IMR-90 (cell line): ENCODE measurements at regions not wholly inside any gene's neighbourhood (a gene's known extent, or its start where the extent isn't known, plus 50 kb on each side); places are given as distances from the start of the nearest gene placed in this dataset.

Source experiments
- ATAC-seq: fragments of 200-7000 bp; cut with Tn5 transposase; 2 replicates; pipeline ENCODE4 v1.9.1; 2020; ENCODE audit warnings: low read depth, mild to moderate bottlenecking, moderate library complexity
- BruUV-seq: library from RNA; stranded (reverse); fragments of 400-500 nt; replicated peaks from 2 replicates; lab custom pipeline; 2021; lab: Mats Ljungman, UMichigan
- CTCF ChIA-PET: fragments of 300-600 bp; formaldehyde crosslinking; extraction: SDS; loops from one replicate; lab custom pipeline; 2021; ENCODE audit warnings: antibody characterized with exemption; lab: Yijun Ruan, JAX
- POLR2A ChIA-PET: fragments of 300-600 bp; sonication (Branson Sonifier 250); formaldehyde crosslinking; loops from one replicate; lab custom pipeline; 2022; ENCODE audit warnings: antibody characterized with exemption; ENCODE audit not compliant: unreplicated experiment; lab: Charles Lee
- DNase-seq: peaks from one replicate; pipeline ENCODE4 v3.0.0; 2013
- H2AFZ ChIP-seq: replicated peaks from 2 replicates; pipeline ENCODE3; 2013; ENCODE audit warnings: low read length, mild to moderate bottlenecking; ENCODE audit not compliant: poor library complexity
- H2AK5ac ChIP-seq: 2 replicates; pipeline ENCODE4 v1.6.1; 2013; ENCODE audit warnings: low read depth, low read length, inconsistent platforms
- H2AK9ac ChIP-seq: replicated peaks from 2 replicates; pipeline ENCODE3; 2013; ENCODE audit warnings: mild to moderate bottlenecking, low read depth, low read length, moderate library complexity; ENCODE audit not compliant: poor library complexity
- H2BK120ac ChIP-seq: 2 replicates; pipeline ENCODE4 v1.6.1; 2013; ENCODE audit warnings: low read depth, low read length, inconsistent platforms
- H2BK15ac ChIP-seq: 3 replicates; pipeline ENCODE4 v1.6.1; 2013; ENCODE audit warnings: low read depth, low read length, inconsistent platforms
- H2BK20ac ChIP-seq: 2 replicates; pipeline ENCODE4 v1.6.1; 2013; ENCODE audit warnings: low read depth, mild to moderate bottlenecking, inconsistent platforms, low read length, moderate library complexity
- H2BK5ac ChIP-seq: 2 replicates; pipeline ENCODE4 v1.6.1; 2013; ENCODE audit warnings: mild to moderate bottlenecking, low read depth, low read length, inconsistent platforms; ENCODE audit not compliant: poor library complexity, severe bottlenecking
- H3K14ac ChIP-seq: replicated peaks from 2 replicates; pipeline ENCODE4 v1.6.1; 2013; ENCODE audit warnings: low read depth, low read length, inconsistent platforms
- H3K18ac ChIP-seq: 2 replicates; pipeline ENCODE4 v1.6.1; 2013; ENCODE audit warnings: low read depth, low read length, control low read depth
- H3K23ac ChIP-seq: 2 replicates; pipeline ENCODE4 v1.6.1; 2013; ENCODE audit warnings: low read depth, low read length, inconsistent platforms
- H3K27ac ChIP-seq: 2 replicates; pipeline ENCODE4 v1.5.1; 2013; ENCODE audit warnings: mild to moderate bottlenecking, control low read depth, low read length; ENCODE audit not compliant: insufficient read depth
- H3K27me3 ChIP-seq: 2 replicates; pipeline ENCODE4 v1.6.1; 2013; ENCODE audit warnings: low read length; ENCODE audit not compliant: control insufficient read depth, insufficient read depth
- H3K36me3 ChIP-seq: 2 replicates; pipeline ENCODE4 v1.6.1; 2013; ENCODE audit warnings: low read length, mixed read lengths; ENCODE audit not compliant: control insufficient read depth, insufficient read depth
- H3K4ac ChIP-seq: 2 replicates; pipeline ENCODE4 v1.6.1; 2013; ENCODE audit warnings: low read depth, low read length, inconsistent platforms
- H3K4me1 ChIP-seq: 2 replicates; pipeline ENCODE4 v1.6.1; 2013; ENCODE audit warnings: low read length, mixed read lengths; ENCODE audit not compliant: control insufficient read depth, insufficient read depth
- H3K4me2 ChIP-seq: 2 replicates; pipeline ENCODE4 v1.6.1; 2013; ENCODE audit warnings: low read depth, mild to moderate bottlenecking, control low read depth, low read length, moderate library complexity
- H3K4me3 ChIP-seq: 2 replicates; pipeline ENCODE4 v1.5.1; 2013; ENCODE audit warnings: low read depth, mild to moderate bottlenecking, control low read depth, low read length, moderate library complexity; ENCODE audit not compliant: insufficient read depth
- H3K56ac ChIP-seq: 2 replicates; pipeline ENCODE4 v1.6.1; 2013; ENCODE audit warnings: low read length, inconsistent platforms; ENCODE audit not compliant: insufficient read depth; ENCODE audit errors: extremely low read depth
- H3K79me1 ChIP-seq, 2 experiments: 2 replicates each; pipeline ENCODE4 v1.6.1; 2013; ENCODE audit warnings: low read length in 2 of 2, inconsistent platforms in 1 of 2, low read depth in 1 of 2
- H3K9ac ChIP-seq: 2 replicates; pipeline ENCODE4 v1.6.1; 2013; ENCODE audit warnings: low read depth, low read length, control low read depth
- H3K9me1 ChIP-seq: 2 replicates; pipeline ENCODE4 v1.6.1; 2013; ENCODE audit warnings: low read length, inconsistent platforms; ENCODE audit not compliant: insufficient read depth
- H3K9me3 ChIP-seq: 2 replicates; pipeline ENCODE4 v1.6.1; 2013; ENCODE audit warnings: low read length; ENCODE audit not compliant: control insufficient read depth, insufficient read depth
- H4K20me1 ChIP-seq: 2 replicates; pipeline ENCODE4 v1.6.1; 2013; ENCODE audit warnings: low read length, inconsistent platforms; ENCODE audit not compliant: insufficient read depth
- H4K5ac ChIP-seq: 2 replicates; pipeline ENCODE4 v1.6.1; 2013; ENCODE audit warnings: mild to moderate bottlenecking, low read depth, low read length, control low read depth
- H4K8ac ChIP-seq, 2 experiments: 2 replicates each; pipeline ENCODE4 v1.6.1; 2013; ENCODE audit warnings: low read depth in 2 of 2, low read length in 2 of 2, control low read depth in 1 of 2, inconsistent platforms in 1 of 2
- H4K91ac ChIP-seq: 2 replicates; pipeline ENCODE4 v1.6.1; 2013; ENCODE audit warnings: low read depth, low read length, inconsistent platforms; ENCODE audit not compliant: insufficient read depth
- CEBPB ChIP-seq: IDR thresholded peaks from 2 replicates; pipeline ENCODE4 v1.6.1; 2012; ENCODE audit warnings: low read depth, low read length, improper control_type of control experiment
- RCOR1 ChIP-seq: IDR thresholded peaks from 2 replicates; pipeline ENCODE4 v1.6.1; 2012; ENCODE audit warnings: mild to moderate bottlenecking, low read length, improper control_type of control experiment; ENCODE audit not compliant: insufficient replicate concordance
- WGBS, 2 experiments: methylation state at CpG; one replicate each; pipeline versions ENCODE4 v1.1.5 to v1.1.7; 2013; ENCODE audit warnings: missing lambda C conversion rate in 2 of 2; ENCODE audit not compliant: insufficient read length in 1 of 2; ENCODE audit errors: extremely low coverage in 2 of 2; 5-methylcytosine and 5-hydroxymethylcytosine counted together
- dilution Hi-C: fragments of 300-500 bp; cut with HindIII; formaldehyde crosslinking; loops from one replicate; pipeline ENCODE4 v1.14.3; 2018; ENCODE audit warnings: low sequenced_read_pairs; ENCODE audit not compliant: unreplicated experiment
- in situ Hi-C: fragments of 300-500 bp; cut with MboI; formaldehyde crosslinking; loops from 3 replicates; pipeline ENCODE4 v1.14.3; 2019; ENCODE audit warnings: low sequenced_read_pairs, inconsistent platforms, mixed read lengths
- intact Hi-C: fragments of 100-400 bp; cut with micrococcal nuclease; formaldehyde crosslinking; loops from 2 replicates; pipeline ENCODE4 v1.10.0; 2022

GRCh38 chr4:3372933-3373465 lies 68.8 kb upstream of the HGFAC start:
- WGBS, 2 experiments = 88% methylated on average over 7 of the region's 28 CpGs; no CpG with 5 or more reads in 1 of the 2 experiments
- no peak overlapping the region for H4K5ac ChIP-seq
- no peaks in the 10 kb centered on the region for H3K9me3 ChIP-seq
- H2AK5ac ChIP-seq = no peak overlapping the region
- ChIA-PET POLR2A (no interaction called here), CTCF (no interaction called here)
- no peak overlapping the region for H4K8ac ChIP-seq
- no peak overlapping the region for H4K91ac ChIP-seq
- no peak overlapping the region for H3K4me2 ChIP-seq
- H3K14ac ChIP-seq = no peak overlapping the region
- H2BK15ac ChIP-seq = no peak overlapping the region
- H3K9me1 ChIP-seq = peaks cover 18% of the 10 kb centered on the region
- H3K4ac ChIP-seq = no peak overlapping the region
- no TSS peak for BruUV-seq
- no peak overlapping the region for H3K27ac ChIP-seq
- peaks cover 22% of the 10 kb centered on the region for H3K4me1 ChIP-seq
- no peaks in the 10 kb centered on the region for H3K27me3 ChIP-seq
- no peak overlapping the region for H2BK5ac ChIP-seq
- dilution Hi-C loops (no loop called here), intact Hi-C loops (no loop called here), in situ Hi-C loops (no loop called here)
- no peak overlapping the region for H2BK120ac ChIP-seq
- H3K36me3 ChIP-seq = no peaks in the 10 kb centered on the region; the same call in 1 of the 2 replicates
- H3K23ac ChIP-seq = no peak overlapping the region
- H3K9ac ChIP-seq = no peak overlapping the region
- no peak overlapping the region for H3K18ac ChIP-seq
- peak overlapping the region; percentile 52 for H2AFZ ChIP-seq
- ATAC-seq (no peak), DNase-seq (no peak)
- H3K56ac ChIP-seq = no peak overlapping the region
- no peak overlapping the region for H3K4me3 ChIP-seq
- H3K79me1 ChIP-seq = peaks cover 27 to 75% of the 10 kb centered on the region in 2 experiments
- H2BK20ac ChIP-seq = no peak overlapping the region
- H4K20me1 ChIP-seq = peaks cover 45% of the 10 kb centered on the region
- TF ChIP-seq RCOR1 (no peak), CEBPB (no peak)
- H2AK9ac ChIP-seq = no peak overlapping the region
